Inflammatory macrophage treated with lipopolysaccharide for 1 hour (primary cell): ENCODE measurements at regions not wholly inside any gene's neighbourhood (a gene's known extent, or its start where the extent isn't known, plus 50 kb on each side); places are given as distances from the start of the nearest gene placed in this dataset.
"Not testable (repeated sequence)": the region's sequence is repeated elsewhere in the genome, so short reads cannot be mapped to it uniquely, and the experiment has no call there.

ENCODE experiments used
- DNase-seq, 2 donors: peaks; one replicate each; pipeline ENCODE4 v3.0.0-alpha.2; 2020 to 2022

DNA sequence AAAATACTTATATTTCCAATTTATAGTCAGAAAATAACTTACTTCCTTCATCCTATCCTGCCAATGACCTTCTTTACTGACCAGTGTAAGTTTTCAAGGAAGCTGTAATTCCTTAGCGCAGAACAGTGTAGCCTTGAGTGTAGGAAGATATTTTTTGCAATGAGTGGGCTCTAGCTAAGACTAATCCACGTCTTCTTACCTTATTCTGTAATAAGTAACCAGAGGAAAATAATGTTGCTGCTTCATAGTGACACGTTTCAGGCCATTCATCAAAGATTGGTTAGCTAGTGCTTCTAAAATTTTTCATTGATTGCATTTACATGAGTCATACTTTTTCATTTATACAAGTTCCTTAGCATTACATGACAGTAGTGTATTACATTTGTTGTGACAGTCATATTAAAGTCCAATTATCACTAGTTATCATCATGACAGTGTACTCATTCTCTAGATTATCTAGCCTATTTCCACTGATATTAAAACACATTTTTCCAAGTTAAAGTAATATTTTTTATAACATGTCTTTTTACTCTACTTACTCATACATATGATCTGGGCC is 403.8 kb upstream of the EPHA3 start:
- no peak for DNase-seq

DNA sequence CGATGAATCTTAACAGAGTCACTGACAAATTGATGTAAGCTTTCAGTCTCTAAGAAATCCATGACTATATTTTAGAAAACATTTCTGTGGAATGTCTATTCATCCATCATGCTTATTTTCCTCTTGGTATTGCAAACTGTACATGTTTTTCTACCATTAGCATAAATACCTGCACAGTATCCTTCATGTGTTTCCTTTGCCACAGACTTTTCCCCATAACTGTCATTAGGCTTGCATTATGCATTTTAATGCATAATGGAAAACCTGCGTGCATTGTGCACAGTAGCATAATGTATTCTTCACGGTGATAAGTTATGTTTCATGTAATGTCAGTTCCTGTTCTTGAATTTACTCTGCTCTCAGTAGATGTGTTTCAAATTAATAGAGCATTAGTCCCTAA is 403.1 kb upstream of the EPHA3 start:
- DNase-seq = no peak

DNA sequence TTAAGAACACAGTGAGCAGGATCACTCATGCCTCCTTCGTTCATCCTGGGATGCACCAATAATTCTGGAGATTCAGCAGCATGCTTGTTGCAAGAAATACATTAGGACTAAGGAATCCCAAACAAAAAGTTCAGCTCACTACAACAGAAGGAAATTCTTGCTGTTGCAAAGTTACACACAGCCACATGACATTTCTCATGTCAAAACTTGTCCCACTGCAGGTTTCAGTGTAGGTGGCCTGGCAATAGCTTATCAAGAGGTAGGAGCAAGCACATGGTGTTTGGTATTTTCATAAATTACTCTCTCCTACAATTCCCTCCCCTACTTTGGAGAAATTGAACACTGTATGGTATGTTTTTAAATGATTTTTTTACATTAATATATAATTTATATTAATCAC is 399.6 kb upstream of the EPHA3 start:
- no peak for DNase-seq

DNA sequence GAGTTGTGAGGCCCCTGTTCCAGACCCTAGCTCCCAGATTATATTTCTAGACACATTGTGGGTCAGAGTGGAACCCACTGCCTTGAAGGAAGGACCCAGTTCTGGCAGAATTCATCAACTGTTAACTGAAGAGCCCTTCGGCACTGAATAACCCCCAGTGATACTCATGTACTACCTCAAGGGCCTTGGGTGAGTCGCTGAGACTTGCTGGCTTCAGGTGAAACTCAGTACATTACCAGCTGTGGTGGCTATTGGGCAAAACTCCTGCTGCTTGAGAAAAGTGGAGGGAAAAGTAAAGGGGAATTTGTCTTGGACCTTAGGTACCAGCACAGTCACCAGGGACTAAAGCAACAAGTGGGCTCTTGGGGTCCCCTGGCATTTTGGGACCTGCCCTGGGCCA is 394.9 kb upstream of the EPHA3 start:
- no peak for DNase-seq

DNA sequence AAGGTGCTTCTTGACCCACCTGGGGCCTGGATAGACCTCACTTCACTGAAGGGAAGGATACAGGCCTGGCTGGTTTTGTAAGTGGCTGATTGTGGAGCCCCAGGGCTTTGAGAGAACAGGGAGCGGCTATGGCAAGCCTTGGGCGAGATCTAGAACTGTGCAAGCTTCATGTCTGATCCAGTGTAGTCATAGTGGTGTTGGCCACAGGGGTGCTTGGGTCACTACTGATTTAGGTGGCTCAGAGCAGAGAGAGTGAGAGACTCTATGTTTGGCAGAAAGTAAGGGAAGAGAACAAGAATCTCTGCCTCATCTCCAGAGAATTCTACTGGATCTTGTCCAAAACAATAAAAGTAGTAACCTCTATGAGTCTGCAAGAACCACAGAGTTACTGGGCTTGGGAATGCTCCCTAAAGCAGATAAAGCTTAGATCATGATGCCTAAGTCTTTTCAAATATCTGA is 394.2 kb upstream of the EPHA3 start:
- DNase-seq = no peak

DNA sequence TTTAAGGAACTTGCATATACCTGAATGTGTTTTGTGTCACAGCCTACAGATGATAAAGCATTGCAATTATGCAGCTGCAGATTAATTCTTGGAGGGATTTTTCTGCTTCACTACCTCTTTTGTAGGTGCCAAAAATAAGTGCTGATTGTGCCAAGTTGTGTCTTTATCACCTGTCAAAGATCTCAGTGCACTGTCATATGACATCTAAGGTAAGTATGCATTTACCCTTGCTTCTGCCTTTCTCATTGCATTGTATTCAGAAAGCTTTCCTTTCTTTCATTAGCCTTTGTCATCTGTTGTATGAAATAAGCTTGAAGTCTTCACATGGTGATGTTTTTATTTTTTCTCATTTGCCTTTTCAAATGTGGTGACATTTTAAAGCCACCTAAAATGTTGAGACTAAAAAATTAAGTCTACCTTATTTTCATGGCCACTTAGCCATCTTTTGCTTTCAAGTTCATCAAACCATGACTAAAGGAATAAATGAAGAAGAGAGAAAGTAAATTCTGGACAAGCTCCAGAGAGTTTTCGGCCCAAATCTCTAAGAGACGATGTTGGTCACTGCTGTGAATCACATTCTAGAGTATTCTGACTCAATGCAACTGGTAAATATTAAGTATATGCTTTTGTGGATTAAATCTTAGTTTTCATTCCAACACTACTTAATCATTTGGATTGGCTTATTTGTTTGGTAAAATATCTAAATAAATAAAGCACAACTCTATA is 381.8 kb upstream of the EPHA3 start:
- DNase-seq = no peak

DNA sequence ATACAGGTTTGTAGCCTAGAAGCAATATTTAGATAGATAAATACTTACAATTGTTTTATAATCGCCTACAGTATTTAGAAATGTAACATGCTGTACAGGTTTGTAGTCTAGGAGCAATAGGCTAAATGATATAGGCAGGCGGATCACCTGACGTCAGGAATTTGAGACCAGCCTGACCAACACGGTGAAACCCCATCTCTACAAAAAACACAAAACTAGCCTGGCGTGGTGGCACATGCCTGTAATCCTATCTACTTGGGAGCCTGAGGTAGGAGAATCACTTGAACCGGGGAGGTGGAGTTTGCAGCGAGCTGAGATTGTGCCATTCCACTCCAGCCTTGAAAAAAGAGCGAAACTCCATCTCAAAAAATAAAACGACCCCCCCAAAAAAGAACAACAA is 375.2 kb upstream of the EPHA3 start:
- no peak for DNase-seq

DNA sequence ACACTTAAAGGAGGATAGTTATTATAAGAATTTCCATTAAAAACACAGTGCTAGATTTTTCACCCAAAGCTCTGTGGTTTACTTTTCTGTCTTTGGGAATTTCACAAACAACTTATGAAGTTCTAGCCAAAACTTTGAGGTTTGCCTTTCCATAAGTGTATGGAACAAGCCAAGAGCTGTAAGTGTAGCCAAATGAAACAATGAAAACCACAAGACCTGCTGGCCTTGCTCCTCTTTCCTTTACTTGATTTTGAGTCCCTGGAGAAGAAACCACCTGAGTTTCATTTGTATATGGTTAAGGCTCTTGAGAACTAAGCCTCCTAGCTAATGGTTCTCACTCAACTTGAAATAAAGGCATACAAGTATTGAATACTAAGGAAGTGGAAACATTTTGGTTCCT is 365.3 kb upstream of the EPHA3 start:
- DNase-seq = no peak

DNA sequence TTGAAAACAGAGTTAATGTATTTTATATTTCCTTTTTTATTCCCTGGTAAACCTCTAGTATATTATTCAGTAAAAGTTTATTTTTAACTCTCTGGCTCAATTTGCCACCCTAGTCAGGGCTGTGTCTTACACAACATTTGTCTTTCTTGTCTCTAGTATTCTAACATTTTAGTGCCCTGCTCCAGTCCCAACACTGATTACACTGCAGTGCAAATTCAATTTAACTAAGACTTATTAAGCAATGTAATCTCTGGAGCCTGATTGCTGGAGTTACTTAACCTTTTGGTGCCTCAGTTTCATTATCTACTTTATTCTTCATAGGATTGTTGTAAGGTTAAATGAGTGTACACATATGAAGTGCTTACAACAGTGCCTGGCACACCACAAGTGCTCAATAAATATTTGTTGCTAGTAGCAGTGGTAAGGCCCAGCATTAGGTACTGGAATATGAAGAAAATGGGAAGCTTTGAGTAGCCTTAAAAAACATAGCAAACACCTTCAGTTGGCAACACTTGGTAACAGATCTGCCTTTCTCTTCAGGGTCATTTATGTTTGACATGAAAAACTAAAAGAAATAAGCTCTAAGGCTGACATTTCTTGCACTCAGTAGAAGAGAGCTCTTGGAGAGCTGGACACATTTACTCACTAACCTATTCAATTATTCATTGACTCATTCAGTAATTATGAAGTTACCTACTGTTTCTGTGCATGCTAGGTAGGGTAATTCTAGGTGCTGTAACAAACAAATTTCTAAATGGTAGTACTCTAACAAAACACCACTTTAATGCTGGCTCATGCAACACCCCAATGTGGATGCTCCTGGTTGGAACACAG is 364.5 kb upstream of the EPHA3 start:
- DNase-seq = no peak

DNA sequence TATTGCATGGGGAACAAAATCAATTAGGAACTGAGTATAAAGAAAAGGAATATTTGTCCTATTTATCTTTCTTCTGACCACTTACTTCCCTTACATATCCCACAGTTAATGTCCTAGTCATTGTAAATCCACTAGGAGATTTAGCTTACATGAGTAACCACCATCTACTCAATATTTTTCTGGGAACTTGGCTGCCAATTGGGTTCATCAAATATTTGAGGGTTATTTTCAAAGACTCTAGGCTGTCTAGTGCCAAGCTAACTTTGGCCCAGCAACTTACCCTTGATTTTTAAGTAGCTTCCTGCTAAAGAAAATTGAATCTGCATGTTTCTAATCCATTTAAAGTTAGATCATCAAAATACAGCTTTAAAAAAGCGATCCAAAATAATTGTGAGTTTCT is 362.5 kb upstream of the EPHA3 start:
- DNase-seq = no peak

DNA sequence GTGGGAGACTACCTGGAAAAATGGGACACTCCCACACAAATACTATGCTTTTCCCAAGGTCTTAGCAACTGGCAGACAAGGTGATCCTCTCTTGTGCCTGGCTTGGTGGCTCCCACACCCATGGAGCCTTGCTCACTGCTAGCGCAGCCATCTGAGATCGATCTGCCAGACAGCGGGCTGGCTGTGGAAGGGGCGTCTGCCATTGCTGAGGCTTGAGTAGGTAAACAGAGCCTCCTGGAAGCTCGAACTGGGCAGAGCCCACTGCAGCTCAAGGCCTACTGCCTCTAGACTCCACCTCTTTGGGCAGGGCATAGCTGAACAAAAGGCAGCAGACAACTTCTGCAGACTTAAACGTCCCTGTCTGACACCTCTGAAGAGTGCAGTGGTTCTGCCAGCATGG is 360.3 kb upstream of the EPHA3 start:
- not testable (repeated sequence) for DNase-seq

DNA sequence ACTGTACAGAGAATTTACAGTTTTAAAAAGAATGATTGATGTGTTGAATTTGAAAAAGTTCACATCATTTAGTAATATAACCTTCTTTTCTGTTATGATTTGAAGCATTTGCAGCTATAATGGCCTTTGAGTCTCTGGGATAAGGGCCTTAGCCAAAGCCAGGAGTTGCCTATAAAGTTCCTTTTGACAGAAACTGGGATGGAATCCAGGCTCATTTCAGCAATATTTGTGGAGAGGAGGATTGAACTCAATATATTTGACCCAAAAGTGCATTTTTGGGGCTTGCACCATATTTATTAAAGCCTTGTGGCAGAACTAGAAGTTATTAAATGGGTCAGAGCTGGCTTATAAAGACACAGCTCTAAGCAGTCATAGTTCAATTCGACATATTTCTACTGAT is 348.7 kb upstream of the EPHA3 start:
- DNase-seq = no peak

DNA sequence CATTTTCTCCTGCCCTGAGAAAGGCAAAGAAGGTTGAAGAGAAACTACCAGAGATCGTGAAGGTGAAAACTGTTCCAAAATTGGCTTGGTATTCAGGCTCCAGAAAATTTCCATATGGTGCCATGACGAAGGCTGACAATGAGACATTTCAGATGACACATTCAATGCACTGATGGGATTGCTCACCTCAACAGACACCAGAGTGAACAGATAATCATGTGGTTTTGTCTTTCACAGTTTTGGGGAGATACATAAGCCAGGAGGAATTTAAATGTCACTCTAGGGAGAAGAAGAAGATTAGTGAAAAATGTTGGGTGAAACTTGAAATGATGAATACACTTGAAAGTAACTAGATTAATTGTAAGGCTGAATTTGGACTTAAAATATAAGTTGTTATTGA is 339.7 kb upstream of the EPHA3 start:
- no peak for DNase-seq

DNA sequence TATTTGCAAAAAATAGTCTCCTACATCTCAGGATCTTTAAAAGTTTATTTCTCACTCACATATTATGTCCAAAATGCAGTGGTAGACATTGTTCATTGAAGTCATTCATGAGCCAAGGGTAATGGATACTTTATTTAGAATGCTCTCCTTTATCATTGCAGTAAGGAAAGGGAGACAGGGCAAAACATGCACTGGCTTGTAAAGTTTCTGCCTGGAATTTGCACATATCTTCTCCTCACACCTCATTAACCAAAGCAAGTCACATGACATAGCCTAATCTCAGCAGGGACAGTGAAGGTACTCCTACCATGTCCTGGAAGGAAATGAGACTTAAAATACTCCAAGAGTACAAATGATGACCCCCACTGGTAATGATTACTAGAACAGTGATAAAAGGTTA is 333.7 kb upstream of the EPHA3 start:
- no peak for DNase-seq

DNA sequence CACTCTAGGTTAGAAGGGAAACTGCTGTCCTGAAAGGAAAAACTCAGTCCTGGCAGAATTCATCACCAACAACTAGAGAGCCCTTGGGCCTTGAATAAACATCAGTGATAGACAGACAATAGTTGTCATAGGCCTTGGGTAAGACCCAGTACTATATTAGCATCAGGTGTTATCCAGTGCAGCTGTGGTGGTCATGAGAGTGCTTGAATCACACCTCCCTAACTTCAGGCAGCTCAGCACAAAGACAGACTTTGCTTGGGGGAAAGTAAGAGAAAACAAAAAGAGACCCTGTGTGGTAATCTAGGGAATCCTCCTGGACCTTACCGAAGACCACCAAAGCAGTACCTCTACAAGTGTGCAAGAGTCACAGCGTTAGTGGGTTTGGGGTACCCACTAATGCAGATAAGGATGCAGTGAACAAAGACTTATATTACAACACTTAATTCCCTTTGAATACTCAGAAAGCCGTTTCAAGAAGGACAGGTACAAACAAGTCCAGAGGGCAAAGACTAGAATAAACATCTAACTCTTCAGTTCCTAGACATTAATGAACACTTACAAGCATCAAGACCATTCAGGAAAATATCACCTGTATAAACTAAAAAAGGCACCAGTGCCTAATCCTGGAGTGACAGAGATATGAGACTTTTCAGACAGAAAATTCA is 332.3 kb upstream of the EPHA3 start:
- no peak for DNase-seq

DNA sequence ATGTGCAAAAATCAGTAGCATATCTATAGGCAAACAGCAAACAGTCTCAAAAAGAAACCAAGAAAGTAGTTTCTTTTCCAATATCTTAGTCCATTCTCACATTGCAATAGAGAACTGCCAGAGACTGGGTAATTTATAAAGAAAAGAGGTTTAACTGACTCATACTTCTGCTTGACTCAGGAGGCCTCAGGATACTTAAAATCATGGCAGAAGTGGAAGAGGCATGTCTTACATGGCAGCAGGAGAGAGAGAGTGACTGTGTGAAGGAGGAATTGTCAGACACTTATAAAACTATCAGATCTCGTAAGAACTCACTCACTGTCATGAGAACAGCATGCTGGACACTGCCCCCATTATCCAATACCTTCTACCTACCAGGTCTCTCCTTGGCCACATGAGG is 327.9 kb upstream of the EPHA3 start:
- DNase-seq = no peak

DNA sequence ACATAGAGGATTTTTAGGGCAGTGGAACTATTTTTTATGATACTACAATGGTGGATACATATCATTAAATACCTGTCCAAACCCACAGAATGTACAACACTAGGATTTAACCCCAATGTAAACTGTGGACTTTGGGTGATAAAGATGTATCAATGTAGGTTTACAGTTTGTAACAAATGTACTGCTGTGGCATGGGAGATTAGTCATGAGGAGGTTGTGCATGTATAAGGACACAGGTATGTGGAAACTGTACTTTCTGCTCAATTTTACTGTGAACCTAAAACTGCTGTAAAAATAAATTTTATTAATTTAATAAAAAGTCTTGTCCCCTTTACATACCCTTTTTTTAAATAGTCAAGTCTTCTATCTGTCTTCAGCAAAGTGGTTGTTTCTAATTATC is 322.5 kb upstream of the EPHA3 start:
- no peak for DNase-seq

DNA sequence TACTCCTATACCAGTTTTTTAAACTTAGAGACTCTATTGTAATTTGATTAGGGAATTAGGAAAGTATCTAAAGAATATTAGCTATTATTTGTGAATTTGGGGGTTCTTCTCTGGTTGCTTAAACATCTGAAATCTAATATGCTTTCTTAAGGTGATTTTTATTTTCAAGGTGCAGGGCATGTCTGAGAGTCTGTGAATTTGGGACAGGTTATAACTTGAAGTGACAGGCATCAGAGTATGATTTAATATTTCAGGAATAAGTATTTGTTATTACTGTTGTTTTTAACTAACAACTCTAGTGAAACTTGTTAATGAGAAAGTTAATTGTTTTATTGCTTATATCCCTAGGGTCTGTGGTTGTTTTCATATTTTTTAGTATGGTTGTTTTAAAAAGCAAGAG is 321.6 kb upstream of the EPHA3 start:
- DNase-seq = no peak

DNA sequence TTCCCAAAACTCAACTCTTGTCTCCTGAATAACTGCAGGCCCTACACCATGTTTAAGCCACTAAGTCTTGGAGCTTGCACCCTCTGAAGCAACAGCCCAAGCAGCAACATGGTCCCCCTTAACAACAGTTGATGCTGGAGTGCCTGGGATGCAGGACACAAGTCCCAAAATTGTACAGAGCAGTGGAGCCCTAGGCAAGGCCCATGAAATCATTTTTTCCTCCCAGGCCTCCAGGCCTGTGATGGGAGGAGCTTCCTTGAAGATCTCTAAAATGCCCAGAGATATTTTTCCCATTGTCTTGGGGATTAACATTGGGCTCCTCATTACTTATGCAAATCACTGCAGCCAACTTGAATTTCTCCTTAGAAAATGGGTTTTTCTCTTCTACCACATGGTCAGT is 311.9 kb upstream of the EPHA3 start:
- DNase-seq = no peak

DNA sequence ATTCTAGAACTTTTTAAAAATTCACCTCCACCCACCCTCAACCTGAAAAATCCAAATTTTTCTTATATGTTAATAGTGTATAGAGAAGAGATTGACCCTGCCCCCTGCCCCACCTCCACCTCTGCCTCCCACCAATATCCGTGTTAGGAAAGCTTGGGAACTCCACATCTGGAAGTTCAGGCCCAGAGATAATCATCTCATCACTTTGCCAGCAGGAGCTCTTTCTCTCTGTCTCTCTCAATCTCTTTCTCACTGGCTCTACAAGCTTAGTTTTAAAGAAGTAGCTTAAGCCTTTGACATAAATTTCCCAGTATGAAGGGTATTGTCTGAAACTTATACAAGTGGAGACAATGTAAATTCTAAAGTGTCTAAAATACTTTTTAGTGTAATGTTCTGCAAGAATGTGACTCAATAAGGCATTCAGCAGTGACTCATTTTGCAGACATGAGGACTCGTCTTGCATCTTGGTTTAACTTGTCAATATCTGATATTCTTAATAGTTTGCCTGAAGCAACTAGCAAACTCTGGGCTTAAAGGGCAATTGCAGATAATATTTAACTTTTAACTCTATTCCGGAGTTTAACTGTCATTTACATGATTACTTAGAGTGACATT is 299.8 kb upstream of the EPHA3 start:
- DNase-seq = no peak

DNA sequence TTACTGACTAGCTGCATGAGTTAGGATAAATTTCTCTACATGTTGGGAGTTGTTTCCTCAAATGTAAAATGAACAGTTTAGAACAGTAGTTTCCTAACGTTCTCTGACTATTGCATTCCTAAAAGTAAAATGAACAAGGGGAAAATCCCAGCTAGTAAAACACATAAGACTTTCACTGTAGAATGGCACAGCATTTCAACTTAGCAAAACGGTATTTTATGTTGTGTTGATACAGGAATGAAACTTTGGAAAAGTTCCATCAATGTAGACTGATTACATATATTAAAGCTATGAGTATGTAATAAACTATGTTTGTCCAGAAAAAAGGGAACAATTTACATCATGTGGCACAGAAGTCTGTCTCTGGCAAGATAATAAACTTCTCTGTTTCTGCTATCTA is 297.4 kb upstream of the EPHA3 start:
- DNase-seq = no peak

DNA sequence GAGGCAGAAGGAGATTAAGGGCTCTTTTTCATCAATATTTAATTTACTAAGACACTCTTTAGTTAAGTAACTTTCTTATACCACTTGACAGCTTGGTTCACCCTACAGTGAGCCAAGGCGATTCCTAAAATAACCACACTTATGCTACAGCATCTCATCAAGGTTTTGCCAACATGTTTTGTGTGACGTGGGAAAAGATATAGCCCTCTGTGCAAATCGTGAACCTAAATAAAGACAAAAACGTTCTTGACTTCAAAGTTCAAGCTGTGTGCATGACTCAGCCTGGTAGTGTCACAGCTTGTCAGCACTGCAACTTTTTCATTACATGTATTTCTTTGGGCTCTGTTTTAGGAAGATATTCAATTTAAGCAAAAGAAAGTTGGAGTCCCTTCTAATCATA is 297.0 kb upstream of the EPHA3 start:
- no peak for DNase-seq

DNA sequence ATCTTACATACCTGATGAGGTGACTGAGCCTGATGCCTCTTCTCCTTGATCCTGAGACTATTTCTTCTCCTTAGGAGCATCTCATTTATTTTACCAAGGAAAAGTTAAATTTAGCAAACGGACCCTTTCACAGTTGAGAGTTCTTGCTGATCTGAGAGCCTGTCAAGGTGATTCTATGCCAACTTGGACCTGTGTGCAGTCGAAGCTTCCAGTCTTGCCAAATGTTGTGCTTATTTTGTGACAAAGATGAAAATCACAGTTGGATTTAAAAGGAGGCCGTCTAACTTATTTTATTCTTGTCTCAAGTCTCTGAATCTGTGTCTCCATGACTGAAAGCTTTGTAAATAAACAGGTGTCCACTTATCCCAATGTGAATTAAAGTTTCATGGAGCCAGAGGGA is 296.3 kb upstream of the EPHA3 start:
- no peak for DNase-seq
